ENCODE measurements at regions not wholly inside any gene's neighbourhood (a gene's known extent, or its start where the extent isn't known, plus 50 kb on each side); places are given as distances from the start of the nearest gene placed in this dataset.
"Not testable (repeated sequence)": the region's sequence is repeated elsewhere in the genome, so short reads cannot be mapped to it uniquely, and the experiment has no call there.

GRCh38 chrX:4588893-4589292, 875.4 kb upstream of the PRKX start:
- H3K4me3 ChIP-seq (ENCODE audit: low read depth, low read length): no peak overlapping the region
- no peaks in the 10 kb centered on the region for H3K36me3 ChIP-seq (ENCODE audit: control insufficient read depth, insufficient read depth, low read length)
- H3K9ac ChIP-seq (ENCODE audit: low read depth, low read length): no peak overlapping the region
- no peaks in the 10 kb centered on the region for H3K4me1 ChIP-seq (ENCODE audit: control insufficient read depth, insufficient read depth, low read length)
- no peaks in the 10 kb centered on the region for H3K27me3 ChIP-seq (ENCODE audit: control insufficient read depth, insufficient read depth, low read length)
- no peaks in the 10 kb centered on the region for H3K9me3 ChIP-seq (ENCODE audit: control insufficient read depth, insufficient read depth, low read length)

GRCh38 chrX:4588466-4588865, 875.0 kb upstream of the PRKX start:
- no peaks in the 10 kb centered on the region for H3K36me3 ChIP-seq (ENCODE audit: control insufficient read depth, insufficient read depth, low read length)
- no peak overlapping the region for H3K4me3 ChIP-seq (ENCODE audit: low read depth, low read length)
- no peaks in the 10 kb centered on the region for H3K9me3 ChIP-seq (ENCODE audit: control insufficient read depth, insufficient read depth, low read length)
- no peaks in the 10 kb centered on the region for H3K27me3 ChIP-seq (ENCODE audit: control insufficient read depth, insufficient read depth, low read length)
- no peaks in the 10 kb centered on the region for H3K4me1 ChIP-seq (ENCODE audit: control insufficient read depth, insufficient read depth, low read length)
- no peak overlapping the region for H3K9ac ChIP-seq (ENCODE audit: low read depth, low read length)

- Histone ChIP-seq H3K9ac (ENCODE audit: low read depth, low read length) (no peak overlapping the region), H3K4me3 (ENCODE audit: low read depth, low read length) (no peak overlapping the region), H3K27me3 (ENCODE audit: control insufficient read depth, insufficient read depth, low read length) (no peaks in the 10 kb centered on the region), H3K36me3 (ENCODE audit: control insufficient read depth, insufficient read depth, low read length) (no peaks in the 10 kb centered on the region), H3K9me3 (ENCODE audit: control insufficient read depth, insufficient read depth, low read length) (no peaks in the 10 kb centered on the region), H3K4me1 (ENCODE audit: control insufficient read depth, insufficient read depth, low read length) (no peaks in the 10 kb centered on the region)
These were observed 874.6 kb upstream of the PRKX start for GRCh38 chrX:4588056-4588455.

- Histone ChIP-seq H3K4me1 (ENCODE audit: control insufficient read depth, insufficient read depth, low read length) (no peaks in the 10 kb centered on the region), H3K27me3 (ENCODE audit: control insufficient read depth, insufficient read depth, low read length) (no peaks in the 10 kb centered on the region), H3K9me3 (ENCODE audit: control insufficient read depth, insufficient read depth, low read length) (no peaks in the 10 kb centered on the region), H3K9ac (ENCODE audit: low read depth, low read length) (no peak overlapping the region), H3K4me3 (ENCODE audit: low read depth, low read length) (no peak overlapping the region), H3K36me3 (ENCODE audit: control insufficient read depth, insufficient read depth, low read length) (no peaks in the 10 kb centered on the region)
These were observed 866.5 kb upstream of the PRKX start for GRCh38 chrX:4579999-4580398.

- Histone ChIP-seq H3K36me3 (ENCODE audit: control insufficient read depth, insufficient read depth, low read length) (no peaks in the 10 kb centered on the region), H3K4me3 (ENCODE audit: low read depth, low read length) (no peak overlapping the region), H3K27me3 (ENCODE audit: control insufficient read depth, insufficient read depth, low read length) (no peaks in the 10 kb centered on the region), H3K9me3 (ENCODE audit: control insufficient read depth, insufficient read depth, low read length) (no peaks in the 10 kb centered on the region), H3K9ac (ENCODE audit: low read depth, low read length) (no peak overlapping the region), H3K4me1 (ENCODE audit: control insufficient read depth, insufficient read depth, low read length) (no peaks in the 10 kb centered on the region)
These were observed 866.0 kb upstream of the PRKX start for GRCh38 chrX:4579480-4579879.

GRCh38 chrX:4572691-4573090, 859.2 kb upstream of the PRKX start:
- Histone ChIP-seq H3K9me3 (ENCODE audit: control insufficient read depth, insufficient read depth, low read length) (no peaks in the 10 kb centered on the region), H3K27me3 (ENCODE audit: control insufficient read depth, insufficient read depth, low read length) (no peaks in the 10 kb centered on the region), H3K36me3 (ENCODE audit: control insufficient read depth, insufficient read depth, low read length) (no peaks in the 10 kb centered on the region), H3K4me1 (ENCODE audit: control insufficient read depth, insufficient read depth, low read length) (peaks cover 7% of the 10 kb centered on the region), H3K9ac (ENCODE audit: low read depth, low read length) (no peak overlapping the region), H3K4me3 (ENCODE audit: low read depth, low read length) (no peak overlapping the region)

GRCh38 chrX:4570151-4570550, 856.7 kb upstream of the PRKX start:
- peaks cover 7% of the 10 kb centered on the region for H3K4me1 ChIP-seq (ENCODE audit: control insufficient read depth, insufficient read depth, low read length)
- H3K9me3 ChIP-seq (ENCODE audit: control insufficient read depth, insufficient read depth, low read length): no peaks in the 10 kb centered on the region
- no peak overlapping the region for H3K9ac ChIP-seq (ENCODE audit: low read depth, low read length)
- H3K36me3 ChIP-seq (ENCODE audit: control insufficient read depth, insufficient read depth, low read length): no peaks in the 10 kb centered on the region
- no peaks in the 10 kb centered on the region for H3K27me3 ChIP-seq (ENCODE audit: control insufficient read depth, insufficient read depth, low read length)
- no peak overlapping the region for H3K4me3 ChIP-seq (ENCODE audit: low read depth, low read length)

GRCh38 chrX:4560192-4560591, 846.7 kb upstream of the PRKX start:
- Histone ChIP-seq H3K9ac (ENCODE audit: low read depth, low read length) (no peak overlapping the region), H3K36me3 (ENCODE audit: control insufficient read depth, insufficient read depth, low read length) (no peaks in the 10 kb centered on the region), H3K4me1 (ENCODE audit: control insufficient read depth, insufficient read depth, low read length) (no peaks in the 10 kb centered on the region), H3K9me3 (ENCODE audit: control insufficient read depth, insufficient read depth, low read length) (no peaks in the 10 kb centered on the region), H3K4me3 (ENCODE audit: low read depth, low read length) (no peak overlapping the region), H3K27me3 (ENCODE audit: control insufficient read depth, insufficient read depth, low read length) (no peaks in the 10 kb centered on the region)

GRCh38 chrX:4550018-4550417, 836.6 kb upstream of the PRKX start:
- Histone ChIP-seq H3K4me1 (ENCODE audit: control insufficient read depth, insufficient read depth, low read length) (peaks cover 3% of the 10 kb centered on the region), H3K36me3 (ENCODE audit: control insufficient read depth, insufficient read depth, low read length) (no peaks in the 10 kb centered on the region), H3K9me3 (ENCODE audit: control insufficient read depth, insufficient read depth, low read length) (no peaks in the 10 kb centered on the region), H3K9ac (ENCODE audit: low read depth, low read length) (no peak overlapping the region), H3K4me3 (ENCODE audit: low read depth, low read length) (no peak overlapping the region), H3K27me3 (ENCODE audit: control insufficient read depth, insufficient read depth, low read length) (no peaks in the 10 kb centered on the region)

GRCh38 chrX:4547213-4547836, 833.9 kb upstream of the PRKX start:
- H3K4me3 ChIP-seq (ENCODE audit: low read depth, low read length): no peak overlapping the region
- H3K9me3 ChIP-seq (ENCODE audit: control insufficient read depth, insufficient read depth, low read length): no peaks in the 10 kb centered on the region
- H3K9ac ChIP-seq (ENCODE audit: low read depth, low read length): no peak overlapping the region
- no peaks in the 10 kb centered on the region for H3K27me3 ChIP-seq (ENCODE audit: control insufficient read depth, insufficient read depth, low read length)
- no peaks in the 10 kb centered on the region for H3K36me3 ChIP-seq (ENCODE audit: control insufficient read depth, insufficient read depth, low read length)
- H3K4me1 ChIP-seq (ENCODE audit: control insufficient read depth, insufficient read depth, low read length): peaks cover 3% of the 10 kb centered on the region

GRCh38 chrX:4546178-4546577, 832.7 kb upstream of the PRKX start:
- H3K36me3 ChIP-seq (ENCODE audit: control insufficient read depth, insufficient read depth, low read length); H3K9ac ChIP-seq (ENCODE audit: low read depth, low read length); H3K4me1 ChIP-seq (ENCODE audit: control insufficient read depth, insufficient read depth, low read length); H3K9me3 ChIP-seq (ENCODE audit: control insufficient read depth, insufficient read depth, low read length); H3K4me3 ChIP-seq (ENCODE audit: low read depth, low read length); H3K27me3 ChIP-seq (ENCODE audit: control insufficient read depth, insufficient read depth, low read length): not testable (repeated sequence)

- no peaks in the 10 kb centered on the region for H3K36me3 ChIP-seq (ENCODE audit: control insufficient read depth, insufficient read depth, low read length)
- H3K9ac ChIP-seq (ENCODE audit: low read depth, low read length): no peak overlapping the region
- no peaks in the 10 kb centered on the region for H3K9me3 ChIP-seq (ENCODE audit: control insufficient read depth, insufficient read depth, low read length)
- no peaks in the 10 kb centered on the region for H3K27me3 ChIP-seq (ENCODE audit: control insufficient read depth, insufficient read depth, low read length)
- H3K4me3 ChIP-seq (ENCODE audit: low read depth, low read length): no peak overlapping the region
- no peaks in the 10 kb centered on the region for H3K4me1 ChIP-seq (ENCODE audit: control insufficient read depth, insufficient read depth, low read length)
These were observed 814.8 kb upstream of the PRKX start for GRCh38 chrX:4528247-4528646.
